Mucosa of rectum (tissue), 2 donors: ENCODE measurements at regions not wholly inside any gene's neighbourhood (a gene's known extent, or its start where the extent isn't known, plus 50 kb on each side); places are given as distances from the start of the nearest gene placed in this dataset.

Experiments
- H3K27ac ChIP-seq, 2 donors: one replicate each; pipeline ENCODE4 v1.7.0; 2013; ENCODE audit warnings: inconsistent platforms in 2 of 2, low read depth in 2 of 2, low read length in 2 of 2
- H3K27me3 ChIP-seq, 2 donors: one replicate each; pipeline ENCODE4 v1.7.0; 2013; ENCODE audit warnings: low read length in 2 of 2; ENCODE audit not compliant: control insufficient read depth in 2 of 2, insufficient read depth in 2 of 2
- H3K36me3 ChIP-seq, 2 donors: one replicate each; pipeline ENCODE4 v1.7.0; 2013; ENCODE audit warnings: low read length in 2 of 2; ENCODE audit not compliant: control insufficient read depth in 2 of 2, insufficient read depth in 2 of 2
- H3K4me1 ChIP-seq, 2 donors: one replicate each; pipeline ENCODE4 v1.7.0; 2013; ENCODE audit warnings: low read length in 2 of 2, mild to moderate bottlenecking in 1 of 2; ENCODE audit not compliant: control insufficient read depth in 2 of 2, insufficient read depth in 2 of 2
- H3K4me3 ChIP-seq, 2 donors: one replicate each; pipeline ENCODE4 v1.7.0; 2013; ENCODE audit warnings: low read length in 2 of 2
- H3K9ac ChIP-seq, 2 donors: one replicate each; pipeline ENCODE4 v1.7.0; 2013; ENCODE audit warnings: low read length in 2 of 2, low read depth in 1 of 2, mild to moderate bottlenecking in 1 of 2
- H3K9me3 ChIP-seq, 2 donors: one replicate each; pipeline ENCODE4 v1.7.0; 2013; ENCODE audit warnings: low read length in 2 of 2; ENCODE audit not compliant: control insufficient read depth in 2 of 2
- donor health status: healthy.
- donor health status: Normal muscosa, but diverticular disease.

- Histone ChIP-seq H3K9ac (no peak overlapping the region), H3K27me3 (no peaks in the 10 kb centered on the region), H3K4me1 (no peaks in the 10 kb centered on the region), H3K36me3 (no peaks in the 10 kb centered on the region), H3K4me3 (no peak overlapping the region), H3K9me3 (no peaks in the 10 kb centered on the region), H3K27ac (no peak overlapping the region)
Measured at GRCh38 chr5:74221413-74221812, 419.1 kb downstream of the ENC1 start.

DNA sequence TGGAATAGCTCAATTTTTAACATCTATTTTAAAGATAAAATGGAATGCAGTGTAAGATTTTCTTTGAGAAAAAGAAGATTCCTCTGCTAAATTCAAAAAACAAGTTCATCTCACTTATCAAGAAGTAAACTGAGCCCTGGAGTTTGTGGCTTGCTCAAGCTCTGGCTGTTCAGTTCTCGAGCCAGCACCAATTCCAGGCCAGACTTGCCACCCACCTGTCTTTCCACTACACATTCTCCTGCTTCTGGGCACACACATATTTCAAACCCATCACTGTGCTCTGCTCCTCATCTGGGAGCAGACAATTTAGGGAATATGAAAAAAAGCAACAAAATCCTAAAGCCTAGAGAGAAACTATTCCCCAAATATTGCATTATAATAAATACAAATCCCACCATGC, 424.5 kb downstream of the ENC1 start:
- no peaks in the 10 kb centered on the region for H3K4me1 ChIP-seq
- H3K27me3 ChIP-seq: no peaks in the 10 kb centered on the region
- H3K9ac ChIP-seq: no peak overlapping the region
- H3K27ac ChIP-seq: no peak overlapping the region
- no peaks in the 10 kb centered on the region for H3K36me3 ChIP-seq
- no peaks in the 10 kb centered on the region for H3K9me3 ChIP-seq
- no peak overlapping the region for H3K4me3 ChIP-seq

GRCh38 chr5:74212336-74212735, 428.2 kb downstream of the ENC1 start:
- Histone ChIP-seq H3K27ac (no peak overlapping the region), H3K4me3 (no peak overlapping the region), H3K9me3 (no peaks in the 10 kb centered on the region), H3K36me3 (no peaks in the 10 kb centered on the region), H3K4me1 (no peaks in the 10 kb centered on the region), H3K9ac (no peak overlapping the region), H3K27me3 (no peaks in the 10 kb centered on the region)

DNA sequence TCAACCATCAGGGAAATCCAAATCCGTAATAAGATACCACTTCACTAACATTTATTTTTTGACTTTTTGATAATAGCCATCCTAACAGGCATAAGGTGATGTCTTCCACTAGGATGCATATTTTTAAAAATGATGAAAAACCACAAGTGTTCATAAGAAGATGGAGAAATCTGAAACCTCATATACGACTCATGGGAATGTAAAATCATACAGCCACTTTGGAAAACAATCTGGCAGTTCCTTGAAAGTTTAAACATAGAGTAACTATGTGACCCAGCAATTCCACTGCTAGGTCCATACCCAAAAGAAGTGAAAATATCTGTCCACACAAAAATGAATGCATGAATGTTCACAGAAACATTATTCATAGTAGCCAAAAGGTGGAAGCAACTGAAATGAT, 431.0 kb downstream of the ENC1 start:
- H3K4me1 ChIP-seq: no peaks in the 10 kb centered on the region
- no peaks in the 10 kb centered on the region for H3K36me3 ChIP-seq
- no peaks in the 10 kb centered on the region for H3K9me3 ChIP-seq
- H3K9ac ChIP-seq: no peak overlapping the region
- no peak overlapping the region for H3K27ac ChIP-seq
- H3K4me3 ChIP-seq: no peak overlapping the region
- H3K27me3 ChIP-seq: no peaks in the 10 kb centered on the region

- Histone ChIP-seq H3K4me1 (no peaks in the 10 kb centered on the region), H3K27me3 (no peaks in the 10 kb centered on the region), H3K9me3 (no peaks in the 10 kb centered on the region), H3K4me3 (no peak overlapping the region), H3K36me3 (no peaks in the 10 kb centered on the region), H3K27ac (no peak overlapping the region), H3K9ac (no peak overlapping the region)
Measured at GRCh38 chr5:74206579-74207550, 433.7 kb downstream of the ENC1 start.

- Histone ChIP-seq H3K36me3 (no peaks in the 10 kb centered on the region), H3K27ac (no peak overlapping the region), H3K9me3 (no peaks in the 10 kb centered on the region), H3K4me3 (no peak overlapping the region), H3K27me3 (no peaks in the 10 kb centered on the region), H3K4me1 (no peaks in the 10 kb centered on the region), H3K9ac (no peak overlapping the region)
Measured at GRCh38 chr5:74205767-74206578, 434.6 kb downstream of the ENC1 start.

DNA sequence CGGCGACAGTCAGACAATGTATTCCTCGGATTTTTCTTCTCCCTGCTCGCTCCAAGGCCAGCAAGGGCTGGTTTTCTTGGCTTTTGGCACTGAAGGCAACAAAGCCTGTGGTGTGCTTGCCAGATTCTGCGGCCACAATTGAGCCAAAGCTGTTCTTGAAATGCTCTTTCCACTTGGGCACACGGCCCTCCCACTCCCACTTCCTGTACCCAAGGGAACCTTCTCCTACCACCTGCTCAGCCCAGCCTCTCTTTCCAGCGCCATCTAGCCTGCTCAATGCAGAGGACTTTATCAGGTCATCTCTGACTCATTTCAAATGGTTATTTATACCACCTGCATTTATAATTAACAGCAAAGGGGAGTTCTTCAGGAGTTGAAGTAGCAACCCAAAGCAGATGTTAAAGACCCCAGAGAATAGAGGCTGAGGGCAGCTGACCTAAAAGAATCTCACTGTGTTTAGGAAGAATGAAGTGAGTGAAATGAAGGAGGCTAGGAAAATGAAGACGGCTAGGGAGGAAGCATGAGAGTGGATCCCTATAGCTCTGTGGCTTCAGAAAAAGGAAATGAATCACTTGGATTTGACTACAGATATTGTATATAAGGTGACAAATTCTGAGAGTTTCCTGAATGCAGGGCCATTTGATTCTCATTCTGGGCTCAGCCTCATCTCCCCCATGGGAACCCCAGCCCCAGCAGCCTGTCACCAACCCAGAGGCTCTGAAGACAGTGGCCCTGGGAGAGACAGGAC, 439.0 kb downstream of the ENC1 start:
- Histone ChIP-seq H3K9ac (no peak overlapping the region), H3K4me3 (no peak overlapping the region), H3K4me1 (no peaks in the 10 kb centered on the region), H3K27ac (no peak overlapping the region), H3K36me3 (no peaks in the 10 kb centered on the region), H3K27me3 (no peaks in the 10 kb centered on the region), H3K9me3 (no peaks in the 10 kb centered on the region)

GRCh38 chr5:74200560-74200959, 440.0 kb downstream of the ENC1 start:
- Histone ChIP-seq H3K27ac (no peak overlapping the region), H3K9ac (no peak overlapping the region), H3K9me3 (no peaks in the 10 kb centered on the region), H3K4me1 (no peaks in the 10 kb centered on the region), H3K4me3 (no peak overlapping the region), H3K36me3 (no peaks in the 10 kb centered on the region), H3K27me3 (no peaks in the 10 kb centered on the region)

DNA sequence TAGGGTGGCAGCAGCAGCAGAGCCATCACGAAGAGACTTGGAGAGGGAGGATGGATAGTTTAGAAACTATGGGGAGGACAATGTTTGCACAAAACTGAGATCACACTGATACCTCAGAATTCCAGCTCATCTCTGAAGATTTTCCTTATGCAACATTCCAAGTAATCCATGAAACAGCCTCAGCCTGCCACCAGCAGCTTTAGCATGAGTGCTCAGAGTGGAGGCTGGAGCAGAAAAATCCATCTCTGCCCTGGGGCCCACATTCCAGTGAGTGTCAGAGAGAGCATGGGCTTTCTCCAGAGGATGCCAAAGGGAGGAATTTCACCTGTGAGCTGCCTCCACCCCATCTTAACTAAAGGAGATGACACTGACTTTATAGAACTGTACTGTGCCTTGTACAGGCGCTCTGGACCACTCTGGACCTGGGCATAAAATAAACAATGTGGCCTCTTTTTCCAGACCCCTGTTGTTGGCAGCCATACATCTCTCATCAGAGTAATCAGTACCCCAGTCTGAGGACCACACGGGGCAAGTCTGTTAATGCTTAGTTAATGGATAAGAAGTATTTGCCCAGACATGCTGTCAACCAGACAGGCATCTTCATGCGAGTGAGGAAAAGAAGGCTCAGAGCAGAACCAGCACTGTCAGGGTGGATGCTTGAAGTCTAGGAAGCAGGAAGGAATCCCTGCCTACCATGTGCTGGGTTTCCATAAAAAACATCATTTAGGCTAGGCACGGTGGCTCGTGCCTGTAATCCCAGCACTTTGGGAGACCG, 440.9 kb downstream of the ENC1 start:
- H3K27ac ChIP-seq: no peak overlapping the region
- no peaks in the 10 kb centered on the region for H3K4me1 ChIP-seq
- H3K9me3 ChIP-seq: no peaks in the 10 kb centered on the region
- no peaks in the 10 kb centered on the region for H3K36me3 ChIP-seq
- no peak overlapping the region for H3K9ac ChIP-seq
- no peaks in the 10 kb centered on the region for H3K27me3 ChIP-seq
- H3K4me3 ChIP-seq: no peak overlapping the region
